NCI-H2227 treated with DMSO at 0.1 percent for 48 hours (cell line): ENCODE measurements at regions not wholly inside any gene's neighbourhood (a gene's known extent, or its start where the extent isn't known, plus 50 kb on each side); places are given as distances from the start of the nearest gene placed in this dataset.

ENCODE experiments used
- DNase-seq: peaks from one replicate; lab custom pipeline; 2025; lab: John Stamatoyannopoulos, UW

- no peak for DNase-seq
These were observed 59.3 kb upstream of the BLID start for GRCh38 chr11:122175306-122175705.

GRCh38 chr11:122173587-122173986 lies 57.6 kb upstream of the BLID start:
- no peak for DNase-seq

GRCh38 chr11:122173074-122173450 lies 57.0 kb upstream of the BLID start:
- no peak for DNase-seq

- no peak for DNase-seq
These were observed 56.5 kb upstream of the BLID start for GRCh38 chr11:122172352-122173073.

- DNase-seq = no peak
These were observed 54.9 kb upstream of the BLID start for GRCh38 chr11:122170815-122171475.

GRCh38 chr11:122168218-122168617 lies 52.2 kb upstream of the BLID start:
- DNase-seq = no peak

GRCh38 chr11:122167100-122167499 lies 51.1 kb upstream of the BLID start:
- DNase-seq = no peak

- peak; percentile 90 for DNase-seq
These were observed 49.8 kb upstream of the BLID start for GRCh38 chr11:122165607-122166371.
